ENCODE measurements at regions not wholly inside any gene's neighbourhood (a gene's known extent, or its start where the extent isn't known, plus 50 kb on each side); places are given as distances from the start of the nearest gene placed in this dataset.

- no peak for TF ChIP-seq CTCF (IDR thresholded peaks at IDR 0.05; ENCODE audit: control insufficient read depth, extremely low read depth, insufficient read depth)
- no peak overlapping the region for H3K4me3 ChIP-seq (ENCODE audit: low read depth, low read length)
- DNase-seq (ENCODE audit: low read depth) = no peak
Observed at GRCh38 chr2:23015651-23016200, 369.3 kb upstream of the KLHL29 start.

GRCh38 chr2:23019476-23019875 lies 365.5 kb upstream of the KLHL29 start:
- no peak for TF ChIP-seq CTCF (IDR thresholded peaks at IDR 0.05; ENCODE audit: control insufficient read depth, extremely low read depth, insufficient read depth)
- H3K4me3 ChIP-seq (ENCODE audit: low read depth, low read length) = no peak overlapping the region
- no peak for DNase-seq (ENCODE audit: low read depth)

- no peak for TF ChIP-seq CTCF (IDR thresholded peaks at IDR 0.05; ENCODE audit: control insufficient read depth, extremely low read depth, insufficient read depth)
- no peak for DNase-seq (ENCODE audit: low read depth)
- no peak overlapping the region for H3K4me3 ChIP-seq (ENCODE audit: low read depth, low read length)
Observed at GRCh38 chr2:23020659-23021058, 364.3 kb upstream of the KLHL29 start.

- H3K4me3 ChIP-seq (ENCODE audit: low read depth, low read length) = no peak overlapping the region
- no peak for TF ChIP-seq CTCF (IDR thresholded peaks at IDR 0.05; ENCODE audit: control insufficient read depth, extremely low read depth, insufficient read depth)
Observed at GRCh38 chr2:23021311-23022120, 363.5 kb upstream of the KLHL29 start.

GRCh38 chr2:23023722-23024121 lies 361.3 kb upstream of the KLHL29 start:
- no peak for TF ChIP-seq CTCF (IDR thresholded peaks at IDR 0.05; ENCODE audit: control insufficient read depth, extremely low read depth, insufficient read depth)
- H3K4me3 ChIP-seq (ENCODE audit: low read depth, low read length) = no peak overlapping the region
- DNase-seq (ENCODE audit: low read depth) = no peak

More at GRCh38 chr2:23021311-23022120, 363.5 kb upstream of the KLHL29 start:
- no peak for DNase-seq (ENCODE audit: low read depth)

GRCh38 chr2:23026671-23027070 lies 358.3 kb upstream of the KLHL29 start:
- H3K4me3 ChIP-seq (ENCODE audit: low read depth, low read length) = no peak overlapping the region
- DNase-seq (ENCODE audit: low read depth) = no peak
- no peak for TF ChIP-seq CTCF (IDR thresholded peaks at IDR 0.05; ENCODE audit: control insufficient read depth, extremely low read depth, insufficient read depth)

All from LNCaP clone FGC (cell line).